SU-DHL-6 (cell line): ENCODE measurements at regions not wholly inside any gene's neighbourhood (a gene's known extent, or its start where the extent isn't known, plus 50 kb on each side); places are given as distances from the start of the nearest gene placed in this dataset.

Source experiments
- H2AFZ ChIP-seq: fragments of 200-600 bp; sonication (generic); 2 replicates; pipeline ENCODE4 v1.6.1; 2014; ENCODE audit warnings: low read depth, mild to moderate bottlenecking, moderate library complexity, mixed read lengths, antibody characterized with exemption, low read length; ENCODE audit not compliant: severe bottlenecking
- H3F3A ChIP-seq: fragments of 200-600 bp; shearing (Covaris generic); 2 replicates; pipeline ENCODE4 v1.6.0; 2016; ENCODE audit warnings: antibody characterized with exemption, mild to moderate bottlenecking; ENCODE audit not compliant: insufficient read depth
- H3K27ac ChIP-seq: fragments of 200-600 bp; sonication (generic); 2 replicates; pipeline ENCODE4 v1.5.1; 2016; ENCODE audit warnings: low read depth, mild to moderate bottlenecking, low read length, moderate library complexity, mixed read lengths
- H3K27me3 ChIP-seq: fragments of 200-600 bp; sonication (generic), shearing (Covaris generic); 2 replicates; pipeline ENCODE4 v1.6.0; 2014; ENCODE audit warnings: mild to moderate bottlenecking, low read length
- H3K36me3 ChIP-seq: fragments of 200-600 bp; sonication (generic); 2 replicates; pipeline ENCODE4 v1.6.1; 2014; ENCODE audit warnings: mild to moderate bottlenecking, low read length, mixed read lengths
- H3K4me2 ChIP-seq: fragments of 300-600, 200-600 bp; shearing (Covaris generic), sonication (generic); 2 replicates; pipeline ENCODE4 v1.6.0; 2014; ENCODE audit warnings: low read length, low read depth, mild to moderate bottlenecking; ENCODE audit not compliant: poor library complexity, severe bottlenecking
- H3K4me3 ChIP-seq: fragments of 200-600 bp; sonication (generic); 2 replicates; pipeline ENCODE4 v1.5.1; 2014; ENCODE audit warnings: antibody characterized with exemption, low read length, mild to moderate bottlenecking, mixed read lengths; ENCODE audit not compliant: insufficient read depth, poor library complexity, severe bottlenecking
- H3K79me2 ChIP-seq: fragments of 200-600 bp; sonication (generic); 2 replicates; pipeline ENCODE4 v1.6.1; 2014; ENCODE audit warnings: mild to moderate bottlenecking, low read length, moderate library complexity; ENCODE audit not compliant: insufficient read depth
- H3K9ac ChIP-seq: fragments of 200-600 bp; sonication (generic); 2 replicates; pipeline ENCODE4 v1.7.0; 2014; ENCODE audit warnings: mild to moderate bottlenecking, low read length
- H3K9me2 ChIP-seq: fragments of 200-600 bp; sonication (generic); replicated peaks from 2 replicates; pipeline ENCODE4 v1.6.1; 2014; ENCODE audit warnings: low read length; ENCODE audit not compliant: insufficient read depth
- H3K9me3 ChIP-seq: fragments of 200-600 bp; sonication (generic); 2 replicates; pipeline ENCODE4 v1.6.1; 2014; ENCODE audit warnings: low read length, mixed read lengths; ENCODE audit not compliant: insufficient read depth
- H4K20me1 ChIP-seq: fragments of 200-600 bp; sonication (generic); 2 replicates; pipeline ENCODE4 v1.6.1; 2014; ENCODE audit warnings: low read depth, mild to moderate bottlenecking, antibody characterized with exemption, low read length, moderate library complexity, mixed read lengths
- EZH2phosphoT487 ChIP-seq: fragments of 200-600 bp; sonication (generic), shearing (Covaris generic); conservative IDR thresholded peaks from 2 replicates; pipeline ENCODE4 v1.6.1; 2018; ENCODE audit warnings: mild to moderate bottlenecking, antibody characterized with exemption, low read length, moderate library complexity, mixed read lengths
- TF ChIP-seq, protein P1 (sequence below): fragments of 200-600 bp; sonication (generic); IDR thresholded peaks from one replicate; pipeline ENCODE4 v1.5.1; 2017; ENCODE audit warnings: antibody characterized with exemption, mild to moderate bottlenecking, low read length, moderate library complexity; ENCODE audit not compliant: insufficient read depth, poor library complexity, severe bottlenecking

DNA sequence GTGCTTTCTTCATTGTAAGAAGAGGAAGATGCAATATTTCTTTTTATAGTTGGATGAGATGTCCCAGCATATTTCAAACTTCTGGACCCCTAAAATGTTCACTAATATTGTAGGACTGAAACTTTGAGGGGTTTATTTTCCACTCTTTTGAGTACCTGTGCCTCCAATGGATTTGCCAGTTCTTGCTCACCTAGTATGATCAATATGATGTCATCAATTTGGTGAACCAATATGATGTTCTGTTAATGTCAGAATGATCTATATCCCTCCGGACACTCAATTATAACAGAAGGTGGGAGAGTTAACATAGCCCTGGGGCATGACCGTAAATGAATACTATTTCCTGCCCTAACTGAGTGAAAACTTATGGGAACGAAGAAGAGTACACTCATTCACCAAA is 178.3 kb downstream of the CBLN1 start:
- H3K36me3 ChIP-seq, result no peaks in the 10 kb centered on the region
- no peaks in the 10 kb centered on the region for H3K9me3 ChIP-seq
- H3K9ac ChIP-seq, result no peak overlapping the region
- no peak overlapping the region for H2AFZ ChIP-seq
- no peaks in the 10 kb centered on the region for H3K79me2 ChIP-seq
- no peaks in the 10 kb centered on the region for H3K9me2 ChIP-seq
- no peak overlapping the region for H3K4me3 ChIP-seq
- H3K27ac ChIP-seq, result no peak overlapping the region
- no peaks in the 10 kb centered on the region for H3F3A ChIP-seq
- no peak overlapping the region for H3K4me2 ChIP-seq
- no peaks in the 10 kb centered on the region for H4K20me1 ChIP-seq
- no peaks in the 10 kb centered on the region for H3K27me3 ChIP-seq
- TF ChIP-seq, protein P1, sequence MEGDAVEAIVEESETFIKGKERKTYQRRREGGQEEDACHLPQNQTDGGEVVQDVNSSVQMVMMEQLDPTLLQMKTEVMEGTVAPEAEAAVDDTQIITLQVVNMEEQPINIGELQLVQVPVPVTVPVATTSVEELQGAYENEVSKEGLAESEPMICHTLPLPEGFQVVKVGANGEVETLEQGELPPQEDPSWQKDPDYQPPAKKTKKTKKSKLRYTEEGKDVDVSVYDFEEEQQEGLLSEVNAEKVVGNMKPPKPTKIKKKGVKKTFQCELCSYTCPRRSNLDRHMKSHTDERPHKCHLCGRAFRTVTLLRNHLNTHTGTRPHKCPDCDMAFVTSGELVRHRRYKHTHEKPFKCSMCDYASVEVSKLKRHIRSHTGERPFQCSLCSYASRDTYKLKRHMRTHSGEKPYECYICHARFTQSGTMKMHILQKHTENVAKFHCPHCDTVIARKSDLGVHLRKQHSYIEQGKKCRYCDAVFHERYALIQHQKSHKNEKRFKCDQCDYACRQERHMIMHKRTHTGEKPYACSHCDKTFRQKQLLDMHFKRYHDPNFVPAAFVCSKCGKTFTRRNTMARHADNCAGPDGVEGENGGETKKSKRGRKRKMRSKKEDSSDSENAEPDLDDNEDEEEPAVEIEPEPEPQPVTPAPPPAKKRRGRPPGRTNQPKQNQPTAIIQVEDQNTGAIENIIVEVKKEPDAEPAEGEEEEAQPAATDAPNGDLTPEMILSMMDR, result no peak
- TF ChIP-seq EZH2phosphoT487, result no peak

DNA sequence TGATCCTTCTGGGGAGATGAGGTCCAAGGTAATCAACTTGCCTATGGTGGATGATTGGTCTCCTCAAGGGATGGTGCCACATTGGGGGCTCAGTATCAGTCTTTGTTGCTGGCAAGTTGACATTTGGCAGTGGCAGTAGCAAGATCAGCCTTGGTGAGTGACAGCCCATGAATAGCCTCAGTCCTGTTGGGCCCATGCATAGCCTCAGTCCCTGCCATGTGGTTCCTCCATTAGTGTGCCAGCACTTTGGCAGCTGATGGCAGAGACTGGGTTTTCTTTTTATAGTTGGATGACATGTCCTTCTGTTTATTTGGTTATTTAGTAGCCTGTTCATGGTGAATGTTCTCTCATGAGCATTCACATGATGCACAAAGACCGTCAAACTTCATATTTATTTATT is 179.6 kb downstream of the CBLN1 start:
- H3F3A ChIP-seq, result no peaks in the 10 kb centered on the region
- no peaks in the 10 kb centered on the region for H3K36me3 ChIP-seq
- TF ChIP-seq EZH2phosphoT487, result no peak
- TF ChIP-seq, protein P1, result no peak
- H3K79me2 ChIP-seq, result no peaks in the 10 kb centered on the region
- H3K4me2 ChIP-seq, result no peak overlapping the region
- H3K9me2 ChIP-seq, result no peaks in the 10 kb centered on the region
- H2AFZ ChIP-seq, result no peak overlapping the region
- H3K9me3 ChIP-seq, result no peaks in the 10 kb centered on the region
- no peaks in the 10 kb centered on the region for H3K27me3 ChIP-seq
- H3K4me3 ChIP-seq, result no peak overlapping the region
- H3K9ac ChIP-seq, result no peak overlapping the region
- no peak overlapping the region for H3K27ac ChIP-seq
- no peaks in the 10 kb centered on the region for H4K20me1 ChIP-seq

DNA sequence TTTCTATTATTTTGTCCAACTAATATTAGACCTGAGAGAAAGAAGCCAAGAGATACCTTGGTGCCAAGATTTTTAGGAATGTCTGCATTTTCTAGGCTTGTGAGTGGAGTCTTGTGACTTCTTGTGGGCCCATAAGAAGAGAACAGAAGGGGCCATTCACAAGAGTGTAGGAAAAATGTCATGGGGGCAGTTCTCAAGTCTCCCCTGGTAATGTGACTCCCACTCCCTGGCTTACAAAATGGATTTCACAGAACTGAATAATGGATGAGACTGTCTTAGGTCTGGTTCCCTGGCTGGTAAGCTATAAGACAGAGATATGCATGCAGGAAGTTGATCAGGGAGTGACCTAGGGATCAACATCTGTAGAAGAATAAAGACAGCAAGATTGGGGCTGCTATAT is 181.3 kb downstream of the CBLN1 start:
- H3K9me3 ChIP-seq, result no peaks in the 10 kb centered on the region
- no peak overlapping the region for H3K4me2 ChIP-seq
- H3K27me3 ChIP-seq, result no peaks in the 10 kb centered on the region
- no peaks in the 10 kb centered on the region for H3F3A ChIP-seq
- no peak overlapping the region for H3K9ac ChIP-seq
- no peak overlapping the region for H3K4me3 ChIP-seq
- TF ChIP-seq EZH2phosphoT487, result no peak
- H2AFZ ChIP-seq, result no peak overlapping the region
- no peaks in the 10 kb centered on the region for H3K9me2 ChIP-seq
- no peak overlapping the region for H3K27ac ChIP-seq
- H3K36me3 ChIP-seq, result no peaks in the 10 kb centered on the region
- H4K20me1 ChIP-seq, result no peaks in the 10 kb centered on the region
- H3K79me2 ChIP-seq, result no peaks in the 10 kb centered on the region

DNA sequence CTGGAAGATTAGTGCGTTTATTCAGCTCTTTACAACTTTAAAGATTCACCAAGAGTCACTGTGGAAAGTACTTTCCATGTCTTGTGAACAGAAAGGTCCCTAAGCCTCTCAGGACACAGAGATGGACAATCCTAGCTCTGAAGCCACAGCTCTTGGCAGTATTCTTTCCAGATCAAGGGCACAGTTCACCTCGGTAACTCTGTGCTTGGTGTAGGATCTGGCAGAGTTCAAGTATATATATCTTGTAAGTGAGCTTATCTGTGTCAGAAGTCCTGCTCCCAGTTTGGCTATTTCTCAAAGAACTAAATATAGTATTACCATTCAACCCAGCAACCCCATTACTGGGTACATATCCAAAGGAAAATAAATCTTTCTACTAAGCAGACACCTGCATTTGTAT is 183.7 kb downstream of the CBLN1 start:
- no peak overlapping the region for H3K4me2 ChIP-seq
- no peaks in the 10 kb centered on the region for H3K9me2 ChIP-seq
- H3K9ac ChIP-seq, result no peak overlapping the region
- H3F3A ChIP-seq, result no peaks in the 10 kb centered on the region
- no peaks in the 10 kb centered on the region for H3K79me2 ChIP-seq
- H3K9me3 ChIP-seq, result no peaks in the 10 kb centered on the region
- no peaks in the 10 kb centered on the region for H4K20me1 ChIP-seq
- H3K27ac ChIP-seq, result no peak overlapping the region
- H3K27me3 ChIP-seq, result no peaks in the 10 kb centered on the region
- no peak overlapping the region for H3K4me3 ChIP-seq
- no peak overlapping the region for H2AFZ ChIP-seq
- TF ChIP-seq, protein P1, result no peak
- no peak for TF ChIP-seq EZH2phosphoT487
- no peaks in the 10 kb centered on the region for H3K36me3 ChIP-seq
